Stimulated activated CD4-positive, alpha-beta T cell treated with anti-CD3 and anti-CD28 coated beads, Interleukin-15, amount 100 ng/mL, for 48 hours (primary cell): ENCODE measurements at regions not wholly inside any gene's neighbourhood (a gene's known extent, or its start where the extent isn't known, plus 50 kb on each side); places are given as distances from the start of the nearest gene placed in this dataset.
"Not testable (repeated sequence)": the region's sequence is repeated elsewhere in the genome, so short reads cannot be mapped to it uniquely, and the experiment has no call there.

Experiments used
- DNase-seq, 2 donors: peaks; one replicate each; pipeline ENCODE4 v3.0.0-alpha.2; 2020; ENCODE audit warnings: low read depth in 2 of 2

DNA sequence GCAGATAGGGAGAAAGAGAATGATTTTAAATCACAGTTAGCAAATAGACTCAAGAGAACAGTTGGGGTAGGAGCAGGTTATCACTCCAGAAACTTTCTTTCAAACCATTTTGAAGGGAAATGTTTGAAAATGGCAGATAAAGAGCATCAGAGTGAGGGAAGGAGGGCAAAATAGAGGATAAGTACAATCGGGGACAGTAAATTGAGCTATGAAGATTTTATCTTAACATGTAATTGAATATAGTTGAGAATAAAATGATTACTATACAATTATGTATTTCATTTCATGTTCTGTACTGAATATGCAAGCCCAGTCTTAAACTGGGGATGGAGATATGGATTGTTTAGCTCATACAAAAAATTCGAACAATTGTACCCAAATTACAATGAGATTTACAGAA is 54.0 kb downstream of the MAP10 start:
- DNase-seq, result no peak

DNA sequence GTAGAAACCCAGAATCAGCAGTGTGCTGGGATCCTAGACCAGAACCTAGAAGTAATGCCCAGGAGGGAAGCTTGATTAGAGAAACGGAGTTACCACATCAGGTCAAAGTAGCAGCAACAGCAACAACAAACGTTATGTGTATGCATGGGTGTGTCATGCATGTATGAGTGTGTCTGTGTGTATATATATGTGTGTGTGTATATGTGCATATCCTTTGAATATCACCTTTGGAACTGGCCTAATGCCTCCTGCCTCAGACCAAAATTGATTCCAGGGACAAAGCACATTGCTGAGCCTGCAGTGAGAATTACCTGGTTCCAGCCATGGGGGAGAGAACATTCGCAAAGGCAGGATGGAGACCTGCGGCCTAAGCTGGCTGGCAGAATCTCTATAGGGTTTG is 55.9 kb downstream of the MAP10 start:
- no peak for DNase-seq

DNA sequence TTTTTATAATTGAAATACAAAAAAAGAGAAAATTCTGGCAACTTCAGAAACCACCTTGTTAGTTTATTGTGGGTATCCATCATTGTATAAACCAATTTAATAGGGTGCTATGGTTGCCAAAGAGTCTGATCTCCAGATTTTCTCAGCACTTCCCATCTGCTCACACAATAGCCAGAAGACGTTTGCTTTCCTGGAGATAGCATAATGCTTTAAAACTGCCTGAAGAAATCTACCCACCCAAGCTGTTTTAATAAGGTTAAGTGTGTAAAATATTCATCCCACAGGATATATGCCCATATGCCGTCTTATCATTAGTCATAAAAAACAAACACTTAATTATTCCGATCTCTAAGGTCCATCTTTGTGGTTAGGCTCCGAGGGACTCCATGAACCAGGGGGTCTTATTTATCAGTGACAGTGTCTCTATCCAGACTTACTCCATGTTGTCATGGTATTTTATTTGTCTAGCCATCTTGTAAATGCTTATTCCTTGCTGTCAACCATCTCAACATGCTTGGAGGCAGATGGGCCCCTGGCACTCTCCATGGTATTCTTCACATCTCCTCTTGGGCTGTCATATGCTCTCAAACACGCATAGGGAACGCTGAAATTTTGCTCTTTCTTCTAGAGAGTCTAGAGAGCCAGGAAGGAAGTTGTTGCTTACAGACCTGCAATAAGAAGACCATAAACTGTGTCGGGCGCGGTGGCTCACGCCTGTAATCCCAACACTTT is 58.5 kb downstream of the MAP10 start:
- DNase-seq, result no peak

DNA sequence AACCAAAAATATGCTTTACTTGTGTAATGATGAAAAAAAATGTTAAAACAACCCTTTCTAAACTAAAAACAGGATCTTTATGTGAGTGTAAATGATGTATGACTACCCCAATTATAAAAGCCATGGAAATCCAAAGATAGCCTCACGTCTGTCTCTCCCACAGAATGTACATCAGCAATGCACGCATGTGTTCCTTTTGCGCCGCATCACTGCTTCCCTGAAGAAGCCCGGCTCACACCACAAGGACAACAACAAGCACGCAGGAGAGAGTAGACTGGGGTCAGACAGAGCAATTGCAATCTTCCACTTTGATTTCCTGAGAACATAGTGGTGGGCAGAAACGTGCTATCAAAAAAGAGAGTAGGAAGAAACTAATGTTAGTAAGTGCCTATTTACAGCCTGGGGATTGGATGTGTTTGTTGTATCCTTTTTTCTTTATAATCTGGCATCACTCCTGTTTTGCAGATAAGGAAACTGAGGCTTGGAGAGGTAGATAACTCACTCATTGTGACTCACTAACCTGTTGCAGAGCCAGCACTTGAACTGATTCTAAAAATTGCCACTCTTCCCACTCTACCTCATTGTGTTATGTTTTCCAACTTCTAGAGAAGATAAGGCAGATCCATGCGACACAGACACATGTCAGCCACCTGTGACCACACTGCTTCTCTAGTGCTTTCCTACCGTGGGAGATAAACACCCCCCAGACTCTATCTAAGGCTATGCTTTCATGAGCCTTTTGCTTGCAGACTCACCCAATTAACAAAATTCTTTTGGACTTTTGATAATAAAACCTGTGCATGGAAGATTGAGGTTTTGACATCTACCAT is 60.1 kb downstream of the MAP10 start:
- DNase-seq, result no peak

DNA sequence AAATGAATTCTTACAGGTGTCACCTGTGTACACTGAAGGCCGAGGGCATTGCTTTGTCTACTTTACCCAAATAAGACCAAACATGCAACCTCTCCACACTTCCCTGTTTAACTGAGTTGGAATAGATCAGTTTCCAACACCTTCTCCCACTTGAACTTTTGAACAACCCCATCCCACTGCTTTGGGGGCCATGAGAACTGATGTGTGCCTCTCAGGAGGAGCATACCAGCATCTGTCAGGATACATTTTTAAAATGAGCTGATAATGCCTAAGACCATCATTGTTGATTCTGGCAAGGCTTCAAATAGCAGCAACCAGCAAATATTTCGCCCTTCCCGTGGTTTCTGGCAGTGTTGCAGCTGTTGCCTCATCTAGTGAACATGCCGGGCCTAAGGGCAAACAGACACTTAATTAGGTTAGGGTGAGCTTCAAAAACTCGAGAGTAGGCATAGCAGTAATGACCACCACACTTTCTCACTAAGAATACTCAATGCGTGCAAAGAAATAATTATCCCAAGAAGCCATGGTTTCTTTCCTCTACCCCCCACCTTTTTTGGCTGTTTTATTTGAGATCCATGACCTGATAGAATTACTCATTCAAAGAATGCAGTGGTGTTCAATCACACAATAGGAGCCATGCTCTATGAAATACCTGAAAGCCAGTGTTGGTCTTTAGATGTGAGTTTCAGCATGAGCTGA is 63.7 kb downstream of the MAP10 start:
- no peak for DNase-seq

DNA sequence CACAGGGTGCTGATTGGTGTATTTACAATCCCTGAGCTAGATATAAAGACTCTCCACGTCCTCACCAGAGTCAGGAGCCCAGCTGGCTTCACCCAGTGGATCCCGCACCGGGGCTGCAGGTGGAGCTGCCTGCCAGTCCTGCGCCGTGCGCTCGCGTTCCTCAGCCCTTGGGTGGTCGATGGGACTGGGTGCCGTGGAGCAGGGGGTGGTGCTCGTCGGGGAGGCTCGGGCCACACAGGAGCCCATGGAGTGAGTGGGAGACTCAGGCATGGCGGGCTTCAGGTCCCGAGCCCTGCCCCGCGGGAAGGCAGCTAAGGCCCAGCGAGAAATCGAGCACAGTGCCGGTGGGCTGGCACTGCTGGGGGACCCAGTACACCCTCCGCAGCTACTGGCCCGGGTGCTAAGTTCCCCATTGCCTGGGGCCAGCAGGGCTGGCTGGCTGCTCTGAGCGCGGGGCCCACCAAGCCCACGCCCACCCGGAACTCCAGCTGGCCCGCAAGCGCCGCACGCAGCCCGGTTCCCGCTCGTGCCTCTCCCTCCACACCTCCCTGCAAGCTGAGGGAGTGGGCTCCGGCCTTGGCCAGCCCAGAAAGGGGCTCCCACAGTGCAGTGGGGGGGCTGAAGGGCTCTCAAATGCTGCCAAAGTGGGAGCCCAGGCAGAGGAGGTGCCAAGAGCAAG is 66.2 kb downstream of the MAP10 start:
- DNase-seq, result not testable (repeated sequence)

DNA sequence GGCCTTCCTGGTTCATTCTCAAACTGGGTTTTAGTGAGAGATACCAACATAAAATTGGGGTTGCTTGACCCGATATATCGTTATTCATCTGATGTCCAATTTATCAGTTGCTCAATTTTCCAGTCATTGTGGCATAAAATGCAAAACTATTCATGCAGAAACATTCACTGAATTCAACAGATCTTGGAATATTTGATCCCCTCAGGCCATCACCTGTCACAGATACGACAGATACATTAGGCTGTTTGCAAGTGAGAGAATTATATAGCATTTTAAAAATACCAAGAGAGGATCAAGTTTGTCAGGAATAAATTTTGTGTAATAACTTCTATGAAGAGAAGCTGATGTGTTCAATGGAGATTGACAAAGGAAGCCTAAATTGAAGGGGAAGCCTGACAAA is 67.1 kb downstream of the MAP10 start:
- no peak for DNase-seq

DNA sequence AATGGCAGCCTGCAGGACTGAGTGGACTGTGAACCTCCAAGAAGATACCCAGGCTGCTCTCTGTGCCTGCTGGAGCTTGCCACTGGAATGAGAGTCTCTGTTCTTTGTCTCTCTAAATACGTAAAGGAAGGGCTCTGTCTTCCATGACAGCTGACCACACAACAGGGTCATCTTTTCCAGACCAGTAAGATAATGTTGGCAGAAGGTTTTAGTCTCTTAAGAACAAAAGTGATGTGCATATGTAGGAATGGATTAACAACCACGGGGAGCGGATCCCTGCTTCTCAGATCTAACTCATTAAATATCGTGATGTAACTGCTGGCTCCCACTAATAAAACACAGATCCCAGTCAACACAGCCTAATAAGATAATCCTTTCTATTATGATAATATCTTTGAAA is 67.5 kb downstream of the MAP10 start:
- no peak for DNase-seq

DNA sequence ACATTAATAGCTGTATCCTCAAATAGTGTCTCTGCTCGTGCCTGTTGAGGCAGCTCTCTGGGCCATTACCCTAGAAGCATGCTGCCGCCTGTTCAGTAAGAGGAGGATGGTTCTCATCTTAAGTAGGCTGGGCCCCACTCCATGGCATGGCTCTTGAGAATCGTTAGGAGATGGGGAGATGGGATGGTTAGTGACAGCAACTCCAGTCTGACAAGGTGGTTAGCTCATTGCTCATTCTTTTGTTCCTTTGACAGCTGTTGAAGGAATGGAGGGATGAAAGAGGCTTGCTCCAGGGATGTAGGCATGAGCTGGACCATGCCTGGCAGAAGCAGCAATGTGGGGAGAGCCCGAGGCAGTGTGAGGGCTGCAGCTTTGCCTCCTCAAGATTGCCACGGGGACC is 68.2 kb downstream of the MAP10 start:
- DNase-seq, result no peak

DNA sequence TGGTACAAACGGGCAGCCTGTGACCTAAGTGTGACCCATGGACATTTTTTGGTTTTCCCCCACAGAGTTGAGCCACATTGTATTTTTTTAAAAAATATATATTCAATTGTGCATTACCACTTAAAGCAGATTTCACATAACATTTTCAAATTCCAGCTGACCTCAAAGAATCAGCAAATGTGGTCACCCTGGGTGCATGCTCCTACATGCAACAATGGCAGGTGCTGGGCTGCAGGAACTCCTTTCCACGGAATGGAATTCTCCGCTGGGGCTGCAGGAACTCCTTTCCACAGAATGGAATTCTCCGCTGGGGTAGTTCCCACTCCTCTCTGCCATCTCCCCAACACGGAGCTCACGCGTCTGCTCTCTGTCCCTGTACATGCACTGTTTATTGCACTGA is 68.7 kb downstream of the MAP10 start:
- DNase-seq, result no peak

DNA sequence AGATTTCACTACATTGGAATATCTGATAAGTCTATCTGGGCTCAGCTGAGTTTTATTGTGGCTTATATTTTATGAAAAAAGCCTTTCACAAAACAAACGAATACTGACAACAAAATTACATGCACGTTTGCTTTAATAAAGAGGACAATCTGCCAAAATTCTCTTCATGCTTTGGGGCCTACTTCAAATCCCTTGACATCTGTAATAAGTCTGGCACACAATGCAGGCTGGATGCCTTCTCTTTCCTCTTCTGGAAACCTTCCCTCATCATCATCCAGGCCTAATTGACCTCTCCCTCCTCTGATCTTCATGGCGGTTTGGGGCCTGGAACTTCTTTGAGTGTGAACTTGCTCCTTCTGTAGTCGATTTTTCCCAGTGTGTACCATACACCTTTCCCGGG is 70.3 kb downstream of the MAP10 start:
- no peak for DNase-seq

DNA sequence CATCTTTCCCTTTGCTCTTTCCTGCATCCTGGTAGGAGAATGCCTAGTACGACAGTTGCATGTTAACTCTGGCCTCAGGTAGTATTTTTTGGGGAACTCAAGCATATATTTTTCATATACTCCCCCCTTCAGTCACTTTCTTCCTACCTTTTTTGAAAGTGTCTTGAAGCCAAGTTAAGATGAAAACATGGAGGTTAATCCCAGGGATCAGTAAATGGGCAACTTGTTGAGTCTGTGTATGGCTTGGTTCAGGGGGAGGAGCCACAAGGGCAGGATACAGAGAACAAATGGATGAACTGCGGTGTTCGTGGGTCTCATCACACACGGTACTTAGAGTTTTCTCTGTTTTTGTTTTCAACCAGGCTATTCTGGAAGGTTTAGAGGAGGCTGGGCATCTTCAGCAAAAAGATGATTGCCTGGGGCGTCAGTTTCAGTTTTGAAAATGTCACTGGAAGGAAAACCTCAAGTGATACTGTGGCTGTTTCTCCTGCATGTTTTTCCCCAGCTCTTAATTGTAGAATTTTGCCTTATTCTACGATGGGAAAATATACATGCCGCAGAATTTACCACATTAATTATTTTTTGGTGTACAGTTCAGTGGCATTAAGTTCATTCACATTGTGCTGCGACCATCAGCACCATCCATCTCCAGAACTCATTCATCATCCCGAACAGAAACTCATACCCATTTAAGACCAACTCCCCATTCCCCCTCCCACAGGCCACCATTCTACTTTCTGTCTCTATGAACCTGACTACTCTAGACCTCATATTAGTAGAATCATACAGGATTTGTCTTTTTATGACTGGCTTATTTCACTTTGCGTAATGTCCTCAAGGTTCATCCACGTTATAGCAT is 71.5 kb downstream of the MAP10 start:
- DNase-seq, result peak in 1 of 2 donors; percentile 4

DNA sequence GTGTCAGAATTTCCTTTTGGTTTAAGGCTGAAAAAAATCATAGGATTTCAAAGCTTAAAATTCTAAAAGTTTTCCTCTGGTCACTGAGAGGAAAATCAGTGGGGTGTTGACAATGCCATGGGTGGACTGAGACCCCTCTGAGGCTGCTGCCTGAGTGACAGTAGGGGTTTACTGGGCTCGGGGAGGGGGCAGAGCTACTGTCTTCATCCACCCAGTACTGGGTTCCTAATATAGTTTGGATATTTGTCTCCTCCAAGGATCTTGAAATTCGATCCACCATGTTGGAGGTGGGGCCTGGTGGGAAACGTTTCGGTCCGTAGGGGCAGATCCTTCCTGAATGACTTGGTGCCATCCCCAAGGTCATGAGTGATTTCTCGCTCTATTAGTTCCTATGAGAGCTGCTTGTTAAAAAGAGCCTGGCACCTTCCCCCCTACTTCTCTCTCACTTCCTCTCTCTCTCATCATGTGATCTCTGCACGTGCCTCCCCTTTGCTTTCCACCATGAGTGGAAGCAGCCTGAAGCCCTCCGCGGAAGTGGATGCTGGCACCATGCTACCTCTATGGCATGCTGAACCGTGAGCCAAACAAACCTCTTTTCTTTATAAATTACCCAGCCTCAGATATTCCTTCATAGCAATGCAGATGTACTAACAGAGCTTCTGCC is 72.3 kb downstream of the MAP10 start:
- no peak for DNase-seq

DNA sequence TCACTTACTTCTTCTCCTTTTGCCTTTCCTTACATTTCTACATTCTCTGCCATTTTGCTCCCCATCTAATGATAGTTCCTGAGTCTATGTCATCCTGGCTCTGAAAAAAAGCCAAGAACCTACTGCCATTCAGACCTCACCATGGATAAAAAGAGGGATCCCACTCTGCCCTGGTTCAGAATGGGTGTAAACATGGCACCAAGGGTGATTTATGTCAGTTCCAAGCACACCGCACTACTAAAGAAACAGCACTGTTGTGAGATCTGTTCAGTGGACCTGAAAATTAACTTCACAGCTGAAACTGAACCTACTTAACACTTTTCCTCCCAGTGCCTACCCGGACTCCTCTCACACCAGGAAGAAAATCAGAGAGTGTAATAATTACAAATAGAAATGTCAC is 72.3 kb upstream of the NTPCR start:
- DNase-seq, result no peak

DNA sequence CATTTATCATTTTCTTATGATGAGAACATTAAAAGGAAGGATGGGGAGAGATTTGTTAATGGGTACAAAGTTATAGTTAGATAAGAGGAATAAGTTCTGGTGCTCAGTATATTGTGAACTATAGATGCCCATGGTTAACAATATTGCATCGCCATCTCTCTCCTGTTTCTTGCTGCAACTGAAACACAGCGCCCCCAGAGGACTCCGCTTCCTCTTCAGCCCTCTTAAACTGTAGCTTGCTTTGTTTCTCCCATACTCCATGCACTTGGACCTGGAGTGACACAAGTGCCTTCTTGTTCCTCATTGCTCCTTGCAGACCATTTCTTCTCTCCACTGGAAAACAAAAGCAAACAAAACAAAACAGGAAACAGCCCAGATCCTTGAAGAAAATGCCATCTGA is 70.1 kb upstream of the NTPCR start:
- DNase-seq, result no peak

DNA sequence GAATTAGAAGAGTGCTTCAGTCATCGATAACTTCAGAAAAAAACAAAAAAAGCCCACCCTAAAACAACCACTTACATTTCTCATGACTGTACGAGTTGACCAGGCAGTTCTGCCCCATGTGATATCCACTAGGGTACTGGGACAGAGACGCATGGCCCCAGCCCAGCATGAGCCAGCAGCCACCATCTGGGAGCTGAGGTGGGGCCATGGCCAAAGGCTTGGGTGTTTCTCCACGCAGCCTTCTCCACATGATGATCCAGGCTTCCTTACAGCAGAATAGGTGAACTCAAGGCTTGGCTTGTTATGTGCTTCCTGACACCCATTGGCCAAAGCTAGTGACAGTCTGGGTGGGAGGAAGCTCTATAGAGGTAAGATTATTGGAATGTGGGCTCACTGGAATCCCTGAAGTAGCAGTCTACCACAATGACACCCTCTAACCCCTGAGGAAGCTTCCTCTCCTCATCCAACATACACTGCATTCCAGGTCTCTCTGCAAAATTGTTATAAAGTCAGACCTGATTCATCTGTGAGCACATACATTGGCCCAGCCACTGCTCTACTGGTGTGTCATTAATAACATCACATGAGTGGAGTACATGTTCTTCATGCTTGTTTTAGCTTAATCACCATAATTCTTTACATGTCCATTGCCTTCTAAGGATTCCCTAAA is 66.3 kb upstream of the NTPCR start:
- no peak for DNase-seq

DNA sequence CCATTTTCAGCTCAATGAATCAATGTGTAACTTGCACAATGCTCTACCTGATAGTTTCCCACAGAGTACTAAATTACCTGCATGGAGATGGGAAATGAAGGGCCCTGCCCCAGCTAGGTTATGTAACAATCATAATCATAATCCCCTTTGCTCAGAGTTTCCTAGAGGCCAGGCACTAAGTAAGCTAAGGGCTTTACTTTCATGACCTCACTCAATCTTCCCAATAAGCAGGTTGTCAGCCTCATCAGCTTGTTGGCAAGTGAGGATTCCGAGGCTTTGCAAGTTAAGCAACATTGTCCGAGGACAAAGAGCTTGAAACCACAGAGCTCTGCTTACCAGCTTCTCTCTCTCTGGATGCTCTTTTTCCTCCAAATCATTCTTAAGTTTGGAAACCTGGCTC is 64.1 kb upstream of the NTPCR start:
- no peak for DNase-seq

DNA sequence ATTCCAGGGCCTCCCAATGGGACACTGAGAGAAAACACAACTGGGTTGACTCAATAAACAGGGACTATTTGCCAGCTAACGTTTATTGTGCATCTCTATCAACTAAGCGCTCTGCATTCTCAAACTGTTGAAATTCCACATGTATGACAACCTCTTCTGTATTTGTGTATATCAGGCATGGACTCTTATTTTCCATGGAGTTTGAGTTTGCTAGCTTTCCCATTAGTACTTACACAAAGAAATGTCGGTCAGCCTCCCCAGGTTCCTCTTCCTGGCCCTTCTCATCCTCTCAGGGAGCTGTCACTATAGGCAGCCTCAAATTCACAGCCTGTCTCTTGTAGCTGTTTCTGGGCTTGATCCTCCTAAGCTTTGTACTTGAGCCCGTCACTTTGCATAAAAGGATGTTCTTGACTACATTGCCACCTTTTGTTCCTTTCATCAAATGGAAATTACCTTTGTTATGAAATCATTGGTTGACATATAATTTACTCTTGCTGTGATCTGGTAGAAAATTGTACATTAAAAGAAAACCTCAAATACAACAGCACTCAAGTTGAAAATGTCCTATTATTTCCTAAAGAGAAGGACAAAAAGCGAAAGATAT is 60.0 kb upstream of the NTPCR start:
- DNase-seq, result no peak

DNA sequence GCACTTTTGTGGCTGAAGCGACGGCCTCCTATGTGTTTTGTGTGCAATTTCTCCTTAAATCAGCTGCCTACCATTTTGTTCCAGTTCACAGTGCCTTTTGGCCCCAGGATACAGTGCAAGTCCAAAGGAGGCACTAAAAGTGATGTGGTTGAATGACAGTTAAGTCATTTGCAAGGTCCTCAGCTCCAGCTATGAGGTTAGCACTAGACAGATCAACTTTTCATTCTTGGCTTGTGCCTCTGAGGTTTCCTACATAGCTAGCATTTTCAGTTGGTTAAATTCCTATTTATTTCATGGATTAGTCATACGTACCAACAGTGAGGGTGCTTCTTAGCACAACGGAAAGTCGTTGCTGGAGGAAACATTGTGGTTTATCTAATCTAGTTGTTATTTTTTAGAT is 59.3 kb upstream of the NTPCR start:
- no peak for DNase-seq
